Neuronal stem cell (in vitro differentiated cells): ENCODE measurements at regions not wholly inside any gene's neighbourhood (a gene's known extent, or its start where the extent isn't known, plus 50 kb on each side); places are given as distances from the start of the nearest gene placed in this dataset.

Experiments used
- DNase-seq: peaks from one replicate; pipeline ENCODE4 v3.0.0-alpha.2; 2013; ENCODE audit warnings: low spot score
- H2AFZ ChIP-seq: one replicate; pipeline ENCODE4 v1.6.1; 2013; ENCODE audit warnings: mild to moderate bottlenecking, low read length, inconsistent platforms
- H2AK5ac ChIP-seq: 2 replicates; pipeline ENCODE4 v1.6.1; 2013; ENCODE audit warnings: low read depth, mild to moderate bottlenecking, inconsistent platforms, low read length, moderate library complexity, mixed read lengths
- H2BK120ac ChIP-seq: 2 replicates; pipeline ENCODE4 v1.6.1; 2013; ENCODE audit warnings: low read depth, mild to moderate bottlenecking, inconsistent platforms, low read length, moderate library complexity, mixed read lengths
- H2BK12ac ChIP-seq: one replicate; pipeline ENCODE4 v1.6.1; 2013; ENCODE audit warnings: low read length, inconsistent platforms
- H2BK15ac ChIP-seq: 2 replicates; pipeline ENCODE4 v1.6.1; 2013; ENCODE audit warnings: mild to moderate bottlenecking, low read length, inconsistent platforms, mixed read lengths
- H2BK5ac ChIP-seq: one replicate; pipeline ENCODE4 v1.6.1; 2013; ENCODE audit warnings: inconsistent platforms, mild to moderate bottlenecking, low read length, moderate library complexity
- H3K14ac ChIP-seq: one replicate; pipeline ENCODE4 v1.6.1; 2013; ENCODE audit warnings: low read length, inconsistent platforms
- H3K18ac ChIP-seq: 2 replicates; pipeline ENCODE4 v1.6.1; 2013; ENCODE audit warnings: low read length, inconsistent platforms
- H3K23ac ChIP-seq: 2 replicates; pipeline ENCODE4 v1.6.1; 2013; ENCODE audit warnings: low read depth, mild to moderate bottlenecking, mixed read lengths, low read length, inconsistent platforms; ENCODE audit not compliant: poor library complexity
- H3K27ac ChIP-seq: replicated peaks from 3 replicates; pipeline ENCODE4 v1.5.1; 2013; ENCODE audit warnings: low read length, inconsistent platforms
- H3K27me3 ChIP-seq, 3 experiments: 2 replicates each; pipeline ENCODE4 v1.6.1; 2013; ENCODE audit warnings: low read length in 3 of 3, mild to moderate bottlenecking in 2 of 3, inconsistent platforms in 1 of 3, low read depth in 1 of 3, mixed read lengths in 1 of 3, moderate library complexity in 1 of 3; ENCODE audit not compliant: control insufficient read depth in 3 of 3, insufficient read depth in 3 of 3
- H3K36me3 ChIP-seq, 2 donors: replicated peaks in 1 of 2; 2 replicates each; pipeline ENCODE4 v1.6.1; 2013; ENCODE audit warnings: low read length in 2 of 2; ENCODE audit not compliant: control insufficient read depth in 2 of 2, insufficient read depth in 2 of 2
- H3K4ac ChIP-seq: 2 replicates; pipeline ENCODE4 v1.6.1; 2013; ENCODE audit warnings: inconsistent platforms, mild to moderate bottlenecking, low read length, moderate library complexity
- H3K4me1 ChIP-seq, 2 donors: 1 replicate in 1 of 2; 2 replicates in 1 of 2; pipeline ENCODE4 v1.6.1; 2013; ENCODE audit warnings: low read length in 2 of 2, low read depth in 1 of 2; ENCODE audit not compliant: control insufficient read depth in 2 of 2, insufficient read depth in 1 of 2
- H3K4me2 ChIP-seq: one replicate; pipeline ENCODE4 v1.6.1; 2013; ENCODE audit warnings: mild to moderate bottlenecking, low read length, inconsistent platforms; ENCODE audit not compliant: insufficient read depth, poor library complexity, severe bottlenecking
- H3K4me3 ChIP-seq, 2 donors: 2 replicates each; pipeline ENCODE4 v1.5.1; 2013; ENCODE audit warnings: low read length in 2 of 2, mild to moderate bottlenecking in 2 of 2, inconsistent platforms in 1 of 2, moderate library complexity in 1 of 2
- H3K79me1 ChIP-seq: one replicate; pipeline ENCODE4 v1.6.1; 2013; ENCODE audit warnings: low read depth, mild to moderate bottlenecking, inconsistent platforms, low read length, moderate library complexity
- H3K9ac ChIP-seq: one replicate; pipeline ENCODE4 v1.6.1; 2013; ENCODE audit warnings: mild to moderate bottlenecking, low read depth, low read length, inconsistent platforms; ENCODE audit not compliant: poor library complexity
- H3K9me3 ChIP-seq, 2 donors: replicated peaks in 1 of 2; 2 replicates each; pipeline versions ENCODE3 to v1.6.1; 2013; ENCODE audit warnings: low read length in 2 of 2, mild to moderate bottlenecking in 2 of 2, inconsistent platforms in 1 of 2, low read depth in 1 of 2, mixed read lengths in 1 of 2, moderate library complexity in 1 of 2; ENCODE audit not compliant: control insufficient read depth in 2 of 2, insufficient read depth in 1 of 2
- H4K8ac ChIP-seq: one replicate; pipeline ENCODE4 v1.6.1; 2013; ENCODE audit warnings: low read depth, mild to moderate bottlenecking, inconsistent platforms, low read length, moderate library complexity
- H4K91ac ChIP-seq: one replicate; pipeline ENCODE4 v1.6.1; 2013; ENCODE audit warnings: low read length, low read depth, mild to moderate bottlenecking, inconsistent platforms; ENCODE audit not compliant: poor library complexity
- WGBS, 2 donors: extraction: QIAGEN DNeasy Blood & Tissue Kit; methylation state at CpG; one replicate each; pipeline ENCODE4 v1.1.7; 2013; ENCODE audit warnings: missing lambda C conversion rate in 2 of 2, mixed read lengths in 1 of 2; ENCODE audit not compliant: insufficient read length in 2 of 2, insufficient replicate concordance in 1 of 2; ENCODE audit errors: extremely low coverage in 2 of 2; 5-methylcytosine and 5-hydroxymethylcytosine counted together

- Histone ChIP-seq H4K8ac (no peak overlapping the region), H4K91ac (no peak overlapping the region), H3K14ac (no peak overlapping the region), H2BK120ac (no peak overlapping the region), H2AFZ (no peak overlapping the region), H3K18ac (no peak overlapping the region), H3K36me3 (no peaks in the 10 kb centered on the region), H3K4ac (no peak overlapping the region), H3K79me1 (no peaks in the 10 kb centered on the region), H3K4me3 (no peak overlapping the region), H3K9me3 (no peaks in the 10 kb centered on the region), H2BK12ac (no peak overlapping the region), H2BK5ac (no peak overlapping the region), H3K23ac (no peak overlapping the region), H3K9ac (no peak overlapping the region), H2BK15ac (no peak overlapping the region), H3K27ac (no peak overlapping the region), H3K4me2 (no peak overlapping the region), H3K27me3 (no peaks in the 10 kb centered on the region), H3K4me1 (no peaks in the 10 kb centered on the region), H2AK5ac (no peak overlapping the region)
- no CpG with 5 or more reads among the region's 1 CpG for WGBS, 2 donors
- no peak for DNase-seq
Observed at GRCh38 chr9:29945012-29945411, 2371.7 kb upstream of the C9orf72 start.

GRCh38 chr9:29958469-29958868, 2385.2 kb upstream of the C9orf72 start:
- no peaks in the 10 kb centered on the region for H3K9me3 ChIP-seq
- no peak overlapping the region for H3K4ac ChIP-seq
- no peak overlapping the region for H3K27ac ChIP-seq
- no peaks in the 10 kb centered on the region for H3K36me3 ChIP-seq
- no peak overlapping the region for H2BK15ac ChIP-seq
- H3K4me2 ChIP-seq = no peak overlapping the region
- H3K27me3 ChIP-seq = no peaks in the 10 kb centered on the region
- H3K4me1 ChIP-seq = no peaks in the 10 kb centered on the region
- H3K18ac ChIP-seq = no peak overlapping the region
- no peak overlapping the region for H3K9ac ChIP-seq
- H3K4me3 ChIP-seq = no peak overlapping the region
- no peak overlapping the region for H4K8ac ChIP-seq
- H2BK120ac ChIP-seq = no peak overlapping the region
- no peaks in the 10 kb centered on the region for H3K79me1 ChIP-seq
- H4K91ac ChIP-seq = no peak overlapping the region
- no peak overlapping the region for H3K14ac ChIP-seq
- no peak overlapping the region for H2BK12ac ChIP-seq
- no peak overlapping the region for H2BK5ac ChIP-seq
- WGBS, 2 donors = no CpG with 5 or more reads among the region's 2 CpGs
- H2AFZ ChIP-seq = no peak overlapping the region
- no peak overlapping the region for H2AK5ac ChIP-seq
- H3K23ac ChIP-seq = no peak overlapping the region
- DNase-seq = no peak

GRCh38 chr9:29965834-29966233, 2392.6 kb upstream of the C9orf72 start:
- Histone ChIP-seq H3K4ac (no peak overlapping the region), H3K4me3 (no peak overlapping the region), H2BK120ac (no peak overlapping the region), H3K14ac (no peak overlapping the region), H2AFZ (no peak overlapping the region), H2BK12ac (no peak overlapping the region), H2BK15ac (no peak overlapping the region), H3K9me3 (no peaks in the 10 kb centered on the region), H3K27ac (no peak overlapping the region), H4K91ac (no peak overlapping the region), H3K4me2 (no peak overlapping the region), H3K23ac (no peak overlapping the region), H3K79me1 (no peaks in the 10 kb centered on the region), H2AK5ac (no peak overlapping the region), H3K27me3 (no peaks in the 10 kb centered on the region), H3K36me3 (no peaks in the 10 kb centered on the region), H3K9ac (no peak overlapping the region), H2BK5ac (no peak overlapping the region), H3K18ac (no peak overlapping the region), H4K8ac (no peak overlapping the region), H3K4me1 (no peaks in the 10 kb centered on the region)
- no CpG with 5 or more reads among the region's 6 CpGs for WGBS, 2 donors
- no peak for DNase-seq

GRCh38 chr9:29966247-29966646, 2393.0 kb upstream of the C9orf72 start:
- H3K27ac ChIP-seq = no peak overlapping the region
- H3K4ac ChIP-seq = no peak overlapping the region
- H2AK5ac ChIP-seq = no peak overlapping the region
- DNase-seq = no peak
- no peak overlapping the region for H3K18ac ChIP-seq
- H3K9me3 ChIP-seq = no peaks in the 10 kb centered on the region
- H3K79me1 ChIP-seq = no peaks in the 10 kb centered on the region
- no peak overlapping the region for H3K4me2 ChIP-seq
- H4K8ac ChIP-seq = no peak overlapping the region
- H2BK120ac ChIP-seq = no peak overlapping the region
- no peak overlapping the region for H2BK15ac ChIP-seq
- no peaks in the 10 kb centered on the region for H3K36me3 ChIP-seq
- H3K9ac ChIP-seq = no peak overlapping the region
- H2AFZ ChIP-seq = no peak overlapping the region
- H2BK5ac ChIP-seq = no peak overlapping the region
- no peak overlapping the region for H4K91ac ChIP-seq
- WGBS, 2 donors = no CpG with 5 or more reads among the region's 2 CpGs
- H3K23ac ChIP-seq = no peak overlapping the region
- no peaks in the 10 kb centered on the region for H3K4me1 ChIP-seq
- H3K4me3 ChIP-seq = no peak overlapping the region
- no peak overlapping the region for H2BK12ac ChIP-seq
- no peak overlapping the region for H3K14ac ChIP-seq
- H3K27me3 ChIP-seq = no peaks in the 10 kb centered on the region
